Pancreas (tissue), 10 donors: ENCODE measurements at regions not wholly inside any gene's neighbourhood (a gene's known extent, or its start where the extent isn't known, plus 50 kb on each side); places are given as distances from the start of the nearest gene placed in this dataset.

Source experiments
- ATAC-seq, 4 donors: fragments of 200-7000 bp; cut with Tn5 transposase; one replicate each; pipeline versions ENCODE4 v1.8.0 to v1.9.1; 2020; ENCODE audit warnings: mild to moderate bottlenecking in 4 of 4, moderate library complexity in 4 of 4
- DNase-seq, 6 donors: peaks; one replicate each; pipeline ENCODE4 v3.0.0-alpha.2; 2020
- FAIRE-seq: peaks from 2 replicates; lab custom pipeline; 2012; peaks lifted over from hg19 to GRCh38; lab: Jason Lieb, UNC
- H3K27ac ChIP-seq, 4 donors: fragments of 200-600 bp; sonication (generic); 1 replicate in 3 of 4; 2 replicates in 1 of 4; pipeline versions ENCODE4 v1.5.0 to v1.8.0; 2020
- H3K27me3 ChIP-seq, 4 donors: fragments of 200-600 bp; one replicate each; pipeline ENCODE4 v1.8.0; 2021
- H3K36me3 ChIP-seq, 3 donors: fragments of 200-600 bp; sonication (generic) in 1 of 3; one replicate each; pipeline versions ENCODE4 v1.5.0 to v1.8.0; 2020 to 2021
- H3K4me1 ChIP-seq, 3 donors: fragments of 200-600 bp; one replicate each; pipeline ENCODE4 v1.8.0; 2021
- H3K4me3 ChIP-seq, 4 donors: fragments of 200-600 bp; sonication (generic) in 2 of 4; one replicate each; pipeline versions ENCODE4 v1.5.0 to v1.8.0; 2020 to 2021
- H3K9me3 ChIP-seq, 4 donors: fragments of 200-600 bp; one replicate each; pipeline ENCODE4 v1.8.0; 2021
- WGBS, 2 donors: extraction: QIAGEN DNeasy Blood & Tissue Kit; methylation state at CpG; one replicate each; pipeline ENCODE4 v1.1.7; 2013; 5-methylcytosine and 5-hydroxymethylcytosine counted together
- intact Hi-C, 3 donors: fragments of 100-400 bp; cut with DNase I; formaldehyde crosslinking; loops; one replicate each; pipeline versions ENCODE4 v1.11.1 to v1.14.2; 2022
- TF ChIP-seq, protein P1 (sequence below), 4 donors: fragments of 200-600 bp; sonication (generic) in 3 of 4; IDR thresholded peaks; one replicate each; pipeline versions ENCODE4 v1.5.0 to v1.8.0; 2021; ENCODE audit warnings: antibody characterized with exemption in 4 of 4
- donor health status: healthy with polysubstance abuse.
- donor health status: DM: no; HTN: no; CAD: no; lungs with moderate emphysema.
- donor health status: DM: no; HTN: no; CAD: no.
- donor health status: control.
- donor health status: control.
- donor health status: Bipolar disorder and iron deficiency.
- donor health status: DM: yes; HTN: yes; CAD: no.
- donor health status: DM: no; HTN: no; CAD: no.
- donor health status: DM: no; HTN: no; CAD: no.
- donor health status: DM: yes; HTN: yes; CAD: no.

GRCh38 chr10:61844116-61844822 lies 57.2 kb upstream of the ARID5B start:
- no peak overlapping the region for H3K27ac ChIP-seq
- TF ChIP-seq, protein P1, sequence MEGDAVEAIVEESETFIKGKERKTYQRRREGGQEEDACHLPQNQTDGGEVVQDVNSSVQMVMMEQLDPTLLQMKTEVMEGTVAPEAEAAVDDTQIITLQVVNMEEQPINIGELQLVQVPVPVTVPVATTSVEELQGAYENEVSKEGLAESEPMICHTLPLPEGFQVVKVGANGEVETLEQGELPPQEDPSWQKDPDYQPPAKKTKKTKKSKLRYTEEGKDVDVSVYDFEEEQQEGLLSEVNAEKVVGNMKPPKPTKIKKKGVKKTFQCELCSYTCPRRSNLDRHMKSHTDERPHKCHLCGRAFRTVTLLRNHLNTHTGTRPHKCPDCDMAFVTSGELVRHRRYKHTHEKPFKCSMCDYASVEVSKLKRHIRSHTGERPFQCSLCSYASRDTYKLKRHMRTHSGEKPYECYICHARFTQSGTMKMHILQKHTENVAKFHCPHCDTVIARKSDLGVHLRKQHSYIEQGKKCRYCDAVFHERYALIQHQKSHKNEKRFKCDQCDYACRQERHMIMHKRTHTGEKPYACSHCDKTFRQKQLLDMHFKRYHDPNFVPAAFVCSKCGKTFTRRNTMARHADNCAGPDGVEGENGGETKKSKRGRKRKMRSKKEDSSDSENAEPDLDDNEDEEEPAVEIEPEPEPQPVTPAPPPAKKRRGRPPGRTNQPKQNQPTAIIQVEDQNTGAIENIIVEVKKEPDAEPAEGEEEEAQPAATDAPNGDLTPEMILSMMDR (IDR thresholded peaks at IDR 0.05) = no peak
- no peak for FAIRE-seq
- H3K36me3 ChIP-seq = no peaks in the 10 kb centered on the region
- intact Hi-C loops = no loop called here
- H3K4me1 ChIP-seq = peaks cover 13 to 32% (median 28%) of the 10 kb centered on the region in 3 donors
- H3K9me3 ChIP-seq = no peaks in the 10 kb centered on the region
- WGBS, 2 donors = 70% methylated on average over 4 of the region's 4 CpGs
- no peaks in the 10 kb centered on the region for H3K27me3 ChIP-seq
- ATAC-seq = no peak
- DNase-seq = no peak
- no peak overlapping the region for H3K4me3 ChIP-seq

- Histone ChIP-seq H3K4me1 (peaks cover 5 to 22% (median 17%) of the 10 kb centered on the region in 3 donors), H3K9me3 (no peaks in the 10 kb centered on the region), H3K36me3 (no peaks in the 10 kb centered on the region), H3K4me3 (no peak overlapping the region), H3K27ac (no peak overlapping the region), H3K27me3 (no peaks in the 10 kb centered on the region)
- intact Hi-C loops = no loop called here
- ATAC-seq (peak in 1 of 4 donors; percentile 36), DNase-seq (no peak), FAIRE-seq (no peak)
- WGBS, 2 donors = 68 to 79% methylated on average over 2 of the region's 2 CpGs
- TF ChIP-seq, protein P1 (IDR thresholded peaks at IDR 0.05) = no peak
Measured at GRCh38 chr10:61845196-61845949, 56.1 kb upstream of the ARID5B start.

- TF ChIP-seq, protein P1 (IDR thresholded peaks at IDR 0.05) = no peak
- Histone ChIP-seq H3K36me3 (no peaks in the 10 kb centered on the region), H3K4me1 (peaks cover 0 to 16% (median 12%) of the 10 kb centered on the region in 3 donors), H3K9me3 (no peaks in the 10 kb centered on the region), H3K27ac (no peak overlapping the region), H3K27me3 (no peaks in the 10 kb centered on the region), H3K4me3 (no peak overlapping the region)
- 82 to 90% methylated on average over 4 of the region's 4 CpGs for WGBS, 2 donors
- DNase-seq (no peak), FAIRE-seq (no peak), ATAC-seq (no peak)
- intact Hi-C loops = no loop called here
Measured at GRCh38 chr10:61845950-61846268, 55.6 kb upstream of the ARID5B start.

DNA sequence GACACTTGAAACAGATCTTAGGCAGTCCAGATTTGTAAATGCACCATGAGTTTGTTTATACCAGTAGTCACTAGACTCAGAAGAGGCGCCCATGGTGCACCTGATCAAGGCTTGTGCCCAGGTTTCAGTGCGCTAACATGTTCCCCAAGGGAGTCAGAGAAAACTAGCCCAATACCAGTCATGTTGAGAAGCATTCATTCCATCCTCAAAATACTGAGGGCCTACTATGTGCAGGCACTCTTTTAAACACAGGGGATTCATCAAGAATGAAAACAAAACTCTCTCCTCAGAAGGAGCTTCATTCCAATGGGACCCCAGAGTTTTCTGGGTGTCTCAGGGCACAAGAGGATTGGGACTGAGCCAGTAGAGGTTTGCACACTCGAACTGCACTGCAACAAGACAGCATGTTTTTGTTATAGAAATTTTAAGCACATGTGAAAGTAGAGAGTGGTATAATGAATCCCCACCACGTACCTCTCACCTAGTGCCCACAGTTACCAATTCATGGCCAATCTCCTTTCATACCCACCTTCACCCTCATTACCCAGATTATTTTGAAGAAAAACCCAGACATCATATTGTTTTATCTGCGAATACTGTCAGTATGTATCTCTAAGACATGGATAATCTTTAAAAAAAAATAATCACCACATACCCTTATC lies 55.0 kb upstream of the ARID5B start:
- no peak for ATAC-seq
- 87 to 93% methylated on average over 5 of the region's 5 CpGs for WGBS, 2 donors

More for the DNA sequence above, 55.0 kb upstream of the ARID5B start:
- Histone ChIP-seq H3K36me3 (no peaks in the 10 kb centered on the region), H3K9me3 (no peaks in the 10 kb centered on the region), H3K27me3 (no peaks in the 10 kb centered on the region), H3K4me3 (no peak overlapping the region), H3K27ac (no peak overlapping the region), H3K4me1 (peaks cover 0 to 16% (median 12%) of the 10 kb centered on the region in 3 donors)
- no peak for FAIRE-seq
- TF ChIP-seq, protein P1 (IDR thresholded peaks at IDR 0.05) = no peak
- no peak for DNase-seq
- intact Hi-C loops = no loop called here
